Fibroblast of pulmonary artery (primary cell): ENCODE measurements at regions not wholly inside any gene's neighbourhood (a gene's known extent, or its start where the extent isn't known, plus 50 kb on each side); places are given as distances from the start of the nearest gene placed in this dataset.

ENCODE experiments used
- DNase-seq: peaks from one replicate; pipeline ENCODE4 v3.0.0-alpha.2; 2010; ENCODE audit warnings: low read depth
- H3K4me3 ChIP-seq: replicated peaks from 2 replicates; pipeline ENCODE4 v1.5.1; 2011; ENCODE audit warnings: low read depth, mild to moderate bottlenecking, control low read depth, low read length, moderate library complexity
- CTCF ChIP-seq: IDR thresholded peaks from 2 replicates; pipeline ENCODE4 v1.5.1; 2011; ENCODE audit warnings: mild to moderate bottlenecking, control low read depth, low read length, inconsistent platforms; ENCODE audit errors: missing control alignments

- TF ChIP-seq CTCF = no peak
- no peak for DNase-seq
Observed at GRCh38 chr11:70646272-70647049, 248.1 kb downstream of the CTTN start.

GRCh38 chr11:70647188-70648166, 249.1 kb downstream of the CTTN start:
- no peak for DNase-seq
- no peak for TF ChIP-seq CTCF
- H3K4me3 ChIP-seq = no peak overlapping the region

More at GRCh38 chr11:70646272-70647049, 248.1 kb downstream of the CTTN start:
- no peak overlapping the region for H3K4me3 ChIP-seq

- DNase-seq = peak; percentile 68
- TF ChIP-seq CTCF = no peak
- no peak overlapping the region for H3K4me3 ChIP-seq
Observed at GRCh38 chr11:70650075-70650909, 252.0 kb downstream of the CTTN start.

- TF ChIP-seq CTCF = no peak
- DNase-seq = no peak
- no peak overlapping the region for H3K4me3 ChIP-seq
Observed at GRCh38 chr11:70651031-70651430, 252.7 kb downstream of the CTTN start.

- no peak for DNase-seq
- no peak overlapping the region for H3K4me3 ChIP-seq
- no peak for TF ChIP-seq CTCF
Observed at GRCh38 chr11:70654016-70654415, 255.7 kb downstream of the CTTN start.

- no peak for DNase-seq
- H3K4me3 ChIP-seq = no peak overlapping the region
- no peak for TF ChIP-seq CTCF
Observed at GRCh38 chr11:70655816-70656215, 257.5 kb downstream of the CTTN start.
